ENCODE measurements at regions not wholly inside any gene's neighbourhood (a gene's known extent, or its start where the extent isn't known, plus 50 kb on each side); places are given as distances from the start of the nearest gene placed in this dataset.

DNA sequence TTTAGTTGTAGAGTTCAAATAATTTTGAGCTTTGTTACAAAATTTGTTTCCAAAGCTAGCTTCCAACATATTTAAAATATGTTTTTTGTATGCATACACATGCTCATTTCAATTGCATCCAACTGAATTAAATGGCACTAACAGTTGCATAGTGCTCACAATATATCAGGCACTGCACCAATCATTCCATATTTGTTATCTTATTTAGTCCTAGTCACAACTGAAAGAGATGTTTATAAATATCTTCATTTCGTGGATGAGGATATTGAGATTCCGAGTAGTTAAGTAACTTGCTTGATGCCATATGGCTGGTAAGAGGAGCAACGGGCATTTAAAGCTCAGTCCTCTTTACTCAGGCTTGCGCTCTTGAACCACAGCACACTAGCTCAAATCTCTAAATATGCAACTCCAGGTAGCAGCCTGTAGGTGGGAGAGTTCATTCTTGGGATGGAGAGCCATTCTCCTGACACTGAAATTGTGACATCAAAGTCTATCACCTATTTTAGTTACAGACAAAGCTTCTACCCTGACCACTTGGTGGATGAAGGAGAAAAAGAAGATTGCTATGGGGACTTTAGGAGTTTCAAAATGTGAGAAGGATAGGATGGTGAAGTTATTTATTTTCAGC, 118.0 kb upstream of the CA10 start:
- H3K4me2 ChIP-seq: no peak overlapping the region
- CTCF ChIA-PET: no interaction called here
- POLR2A ChIA-PET (ENCODE audit: unreplicated experiment): no interaction called here
- H3K4me3 ChIP-seq: no peak overlapping the region
- H3K79me2 ChIP-seq (ENCODE audit: low read depth): no peaks in the 10 kb centered on the region
- intact Hi-C loops (cut with micrococcal nuclease; ENCODE audit: unreplicated experiment): no loop called here
- no TSS peak for BruUV-seq (replicated peaks)
- no peak for DNase-seq
- H2AFZ ChIP-seq: no peak overlapping the region
- H3F3A ChIP-seq (ENCODE audit: insufficient read depth, low read depth): no peaks in the 10 kb centered on the region
- H3K4me1 ChIP-seq (replicated peaks; ENCODE audit: insufficient read depth): no peaks in the 10 kb centered on the region
- no peaks in the 10 kb centered on the region for H3K36me3 ChIP-seq (ENCODE audit: low read depth)
- H3K9me2 ChIP-seq (ENCODE audit: insufficient read depth): no peaks in the 10 kb centered on the region
- H3K9me3 ChIP-seq (ENCODE audit: insufficient read depth, low read depth): no peaks in the 10 kb centered on the region
- H3K27me3 ChIP-seq (ENCODE audit: insufficient read depth, low read depth): peaks cover 21% of the 10 kb centered on the region
- no peaks in the 10 kb centered on the region for H4K20me1 ChIP-seq (ENCODE audit: insufficient read depth)
- TF ChIP-seq, protein P1, sequence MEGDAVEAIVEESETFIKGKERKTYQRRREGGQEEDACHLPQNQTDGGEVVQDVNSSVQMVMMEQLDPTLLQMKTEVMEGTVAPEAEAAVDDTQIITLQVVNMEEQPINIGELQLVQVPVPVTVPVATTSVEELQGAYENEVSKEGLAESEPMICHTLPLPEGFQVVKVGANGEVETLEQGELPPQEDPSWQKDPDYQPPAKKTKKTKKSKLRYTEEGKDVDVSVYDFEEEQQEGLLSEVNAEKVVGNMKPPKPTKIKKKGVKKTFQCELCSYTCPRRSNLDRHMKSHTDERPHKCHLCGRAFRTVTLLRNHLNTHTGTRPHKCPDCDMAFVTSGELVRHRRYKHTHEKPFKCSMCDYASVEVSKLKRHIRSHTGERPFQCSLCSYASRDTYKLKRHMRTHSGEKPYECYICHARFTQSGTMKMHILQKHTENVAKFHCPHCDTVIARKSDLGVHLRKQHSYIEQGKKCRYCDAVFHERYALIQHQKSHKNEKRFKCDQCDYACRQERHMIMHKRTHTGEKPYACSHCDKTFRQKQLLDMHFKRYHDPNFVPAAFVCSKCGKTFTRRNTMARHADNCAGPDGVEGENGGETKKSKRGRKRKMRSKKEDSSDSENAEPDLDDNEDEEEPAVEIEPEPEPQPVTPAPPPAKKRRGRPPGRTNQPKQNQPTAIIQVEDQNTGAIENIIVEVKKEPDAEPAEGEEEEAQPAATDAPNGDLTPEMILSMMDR (conservative IDR thresholded peaks at IDR 0.05): no peak
- no peak overlapping the region for H3K27ac ChIP-seq

DNA sequence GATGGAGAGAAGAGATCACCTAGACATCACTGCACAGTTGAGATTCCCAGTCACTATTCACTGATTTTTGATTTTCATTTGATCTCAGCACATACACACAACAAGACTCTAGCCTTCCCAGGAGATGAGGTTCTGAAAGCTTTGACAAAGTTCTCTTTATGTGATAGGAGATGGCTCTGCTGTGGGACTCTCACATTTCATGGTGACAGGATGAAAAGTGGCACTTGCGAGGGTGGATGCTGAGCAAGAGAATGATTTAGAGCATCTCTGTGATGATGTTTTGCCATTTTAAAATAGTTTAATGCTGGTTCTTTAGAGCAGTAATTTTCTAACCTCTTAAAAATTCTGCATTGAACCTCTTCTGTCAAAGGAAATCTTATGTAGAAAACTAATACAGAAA, 113.3 kb upstream of the CA10 start:
- ChIA-PET CTCF (no interaction called here), POLR2A (ENCODE audit: unreplicated experiment) (no interaction called here)
- no peak overlapping the region for H2AFZ ChIP-seq
- no peak for DNase-seq
- intact Hi-C loops (cut with micrococcal nuclease; ENCODE audit: unreplicated experiment): no loop called here
- no peak overlapping the region for H3K4me3 ChIP-seq
- TF ChIP-seq, protein P1 (conservative IDR thresholded peaks at IDR 0.05): no peak
- TF ChIP-seq EZH2 (IDR thresholded peaks at IDR 0.05; ENCODE audit: low read depth): no peak
- H3F3A ChIP-seq (ENCODE audit: insufficient read depth, low read depth): no peaks in the 10 kb centered on the region
- no peaks in the 10 kb centered on the region for H3K9me2 ChIP-seq (ENCODE audit: insufficient read depth)
- H3K36me3 ChIP-seq (ENCODE audit: low read depth): no peaks in the 10 kb centered on the region
- H3K27me3 ChIP-seq (ENCODE audit: insufficient read depth, low read depth): no peaks in the 10 kb centered on the region
- H3K79me2 ChIP-seq (ENCODE audit: low read depth): no peaks in the 10 kb centered on the region
- no peak overlapping the region for H3K27ac ChIP-seq
- H3K4me2 ChIP-seq: no peak overlapping the region
- no peaks in the 10 kb centered on the region for H3K4me1 ChIP-seq (replicated peaks; ENCODE audit: insufficient read depth)
- no TSS peak for BruUV-seq (replicated peaks)
- no peaks in the 10 kb centered on the region for H4K20me1 ChIP-seq (ENCODE audit: insufficient read depth)
- no peaks in the 10 kb centered on the region for H3K9me3 ChIP-seq (ENCODE audit: insufficient read depth, low read depth)

DNA sequence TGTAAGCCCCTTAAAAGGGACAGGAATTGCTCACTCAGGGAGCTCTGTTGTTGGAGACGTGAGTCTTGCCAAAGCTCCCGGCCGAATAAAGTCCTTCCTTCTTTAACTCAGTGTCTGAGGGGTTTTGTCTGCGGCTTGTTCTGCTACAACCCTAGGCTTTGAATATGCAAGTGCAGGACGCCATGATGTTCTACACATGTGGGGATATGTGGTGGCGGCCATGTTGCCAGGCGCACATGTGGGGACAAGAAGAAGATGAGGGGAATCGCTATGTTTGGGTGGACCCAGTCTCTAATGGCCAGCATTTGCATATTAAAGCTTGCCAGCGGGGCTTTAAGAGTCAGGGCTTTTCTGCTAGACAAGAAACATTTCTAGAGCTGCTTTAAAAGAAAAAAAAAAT, 96.8 kb upstream of the CA10 start:
- H3K9me3 ChIP-seq (ENCODE audit: insufficient read depth, low read depth): no peaks in the 10 kb centered on the region
- BruUV-seq (replicated peaks): no TSS peak
- CTCF ChIA-PET: no interaction called here

More for the DNA sequence above, 96.8 kb upstream of the CA10 start:
- no peaks in the 10 kb centered on the region for H3K79me2 ChIP-seq (ENCODE audit: low read depth)
- no peak for DNase-seq
- no peaks in the 10 kb centered on the region for H3K4me1 ChIP-seq (replicated peaks; ENCODE audit: insufficient read depth)
- intact Hi-C loops (cut with micrococcal nuclease; ENCODE audit: unreplicated experiment): no loop called here
- H4K20me1 ChIP-seq (ENCODE audit: insufficient read depth): no peaks in the 10 kb centered on the region; the same call in 1 of the 2 replicates
- no peak overlapping the region for H3K4me3 ChIP-seq
- no peaks in the 10 kb centered on the region for H3K36me3 ChIP-seq (ENCODE audit: low read depth)
- peaks cover 15% of the 10 kb centered on the region for H3K27me3 ChIP-seq (ENCODE audit: insufficient read depth, low read depth)
- no peak overlapping the region for H2AFZ ChIP-seq
- no peak overlapping the region for H3K27ac ChIP-seq
- TF ChIP-seq, protein P1 (conservative IDR thresholded peaks at IDR 0.05): no peak
- no peak for TF ChIP-seq EZH2 (IDR thresholded peaks at IDR 0.05; ENCODE audit: low read depth)
- no peaks in the 10 kb centered on the region for H3F3A ChIP-seq (ENCODE audit: insufficient read depth, low read depth)
- no peaks in the 10 kb centered on the region; the same call in 1 of the 2 replicates for H3K9me2 ChIP-seq (ENCODE audit: insufficient read depth)
- H3K4me2 ChIP-seq: no peak overlapping the region
- POLR2A ChIA-PET (ENCODE audit: unreplicated experiment): no interaction called here
